Natural killer cell (primary cell): ENCODE measurements at regions not wholly inside any gene's neighbourhood (a gene's known extent, or its start where the extent isn't known, plus 50 kb on each side); places are given as distances from the start of the nearest gene placed in this dataset.

ENCODE experiments used
- ATAC-seq, 3 donors: fragments of 150-1000 bp in 2 of 3; fragments of 200-7000 bp in 1 of 3; cut with Tn5 transposase; 1 replicate in 1 of 3; 2 replicates in 2 of 3; pipeline ENCODE4 v1.10.0; 2021; ENCODE audit warnings: mild to moderate bottlenecking in 2 of 3, moderate library complexity in 2 of 3
- DNase-seq, 2 donors: peaks; one replicate each; pipeline versions ENCODE4 v3.0.0 to v3.0.0-alpha.2; 2013 to 2021; ENCODE audit warnings: mixed read lengths in 1 of 2
- H3K27ac ChIP-seq: one replicate; pipeline ENCODE4 v1.5.1; 2013; ENCODE audit warnings: mild to moderate bottlenecking, low read length
- H3K27me3 ChIP-seq: one replicate; pipeline ENCODE4 v1.6.1; 2013; ENCODE audit warnings: low read length; ENCODE audit not compliant: control insufficient read depth, insufficient read depth
- H3K36me3 ChIP-seq: one replicate; pipeline ENCODE4 v1.6.1; 2013; ENCODE audit warnings: low read length; ENCODE audit not compliant: control insufficient read depth, insufficient read depth
- H3K4me1 ChIP-seq: one replicate; pipeline ENCODE4 v1.6.1; 2013; ENCODE audit warnings: low read length; ENCODE audit not compliant: control insufficient read depth, insufficient read depth
- H3K4me3 ChIP-seq: one replicate; pipeline ENCODE4 v1.5.1; 2013; ENCODE audit warnings: low read length
- H3K9me3 ChIP-seq: one replicate; pipeline ENCODE4 v1.6.1; 2013; ENCODE audit warnings: low read length; ENCODE audit not compliant: control insufficient read depth, insufficient read depth
- H3K27ac Mint-ChIP-seq, 2 donors: one replicate each; pipeline ENCODE4 v1.8.0; 2022; ENCODE audit warnings: mild to moderate bottlenecking in 2 of 2, mixed read lengths in 2 of 2, moderate library complexity in 1 of 2
- H3K27me3 Mint-ChIP-seq, 2 donors: one replicate each; pipeline ENCODE4 v1.8.0; 2022; ENCODE audit warnings: low read depth in 2 of 2, mixed read lengths in 2 of 2
- H3K36me3 Mint-ChIP-seq: one replicate; pipeline ENCODE4 v1.8.0; 2022; ENCODE audit warnings: mixed read lengths
- H3K4me1 Mint-ChIP-seq, 2 donors: one replicate each; pipeline ENCODE4 v1.8.0; 2022; ENCODE audit warnings: mixed read lengths in 2 of 2
- H3K4me3 Mint-ChIP-seq: one replicate; pipeline ENCODE4 v1.8.0; 2022; ENCODE audit warnings: mild to moderate bottlenecking, moderate library complexity, mixed read lengths
- H3K9me3 Mint-ChIP-seq, 2 donors: one replicate each; pipeline ENCODE4 v1.8.0; 2022; ENCODE audit warnings: mixed read lengths in 2 of 2
- CTCF ChIP-seq: fragments of 200-600 bp; IDR thresholded peaks from one replicate; pipeline ENCODE4 v1.8.0; 2022; ENCODE audit warnings: antibody characterized with exemption
- WGBS: methylation state at CpG from one replicate; pipeline ENCODE4 v1.1.7; 2013; ENCODE audit warnings: missing lambda C conversion rate; ENCODE audit not compliant: insufficient coverage; 5-methylcytosine and 5-hydroxymethylcytosine counted together
- intact Hi-C: fragments of 100-400 bp; cut with micrococcal nuclease; formaldehyde crosslinking; loops from one replicate; pipeline ENCODE4 v1.14.2; 2022

GRCh38 chr21:31456201-31456600 is 112.1 kb upstream of the TIAM1 start:
- no peaks in the 10 kb centered on the region for H3K9me3 Mint-ChIP-seq
- Histone ChIP-seq H3K27me3 (no peaks in the 10 kb centered on the region), H3K36me3 (no peaks in the 10 kb centered on the region), H3K9me3 (no peaks in the 10 kb centered on the region), H3K4me1 (no peaks in the 10 kb centered on the region), H3K27ac (no peak overlapping the region), H3K4me3 (no peak overlapping the region)
- WGBS = 90% methylated on average over 6 of the region's 6 CpGs
- ATAC-seq (no peak), DNase-seq (no peak)
- H3K27ac Mint-ChIP-seq = no peak overlapping the region
- peaks cover 0 to 6% of the 10 kb centered on the region in 2 donors for H3K4me1 Mint-ChIP-seq
- H3K36me3 Mint-ChIP-seq = no peaks in the 10 kb centered on the region
- intact Hi-C loops = no loop called here
- peaks cover 0 to 5% of the 10 kb centered on the region in 2 donors for H3K27me3 Mint-ChIP-seq
- no peak overlapping the region for H3K4me3 Mint-ChIP-seq
- TF ChIP-seq CTCF = no peak

GRCh38 chr21:31455506-31455905 is 111.4 kb upstream of the TIAM1 start:
- DNase-seq (no peak), ATAC-seq (no peak)
- Mint-ChIP-seq H3K27me3 (peaks cover 0 to 5% of the 10 kb centered on the region in 2 donors), H3K27ac (no peak overlapping the region), H3K9me3 (no peaks in the 10 kb centered on the region), H3K36me3 (no peaks in the 10 kb centered on the region), H3K4me1 (peaks cover 0 to 6% of the 10 kb centered on the region in 2 donors), H3K4me3 (no peak overlapping the region)
- no peak for TF ChIP-seq CTCF
- no peaks in the 10 kb centered on the region for H3K36me3 ChIP-seq
- intact Hi-C loops = no loop called here
- 90% methylated on average over 4 of the region's 4 CpGs for WGBS
- no peaks in the 10 kb centered on the region for H3K4me1 ChIP-seq
- no peak overlapping the region for H3K27ac ChIP-seq
- H3K27me3 ChIP-seq = no peaks in the 10 kb centered on the region
- no peak overlapping the region for H3K4me3 ChIP-seq
- H3K9me3 ChIP-seq = no peaks in the 10 kb centered on the region

GRCh38 chr21:31450980-31451379 is 106.9 kb upstream of the TIAM1 start:
- Mint-ChIP-seq H3K4me3 (no peak overlapping the region), H3K27me3 (peaks cover 0 to 5% of the 10 kb centered on the region in 2 donors), H3K4me1 (peaks cover 21% of the 10 kb centered on the region in 2 donors), H3K9me3 (no peaks in the 10 kb centered on the region), H3K27ac (no peak overlapping the region), H3K36me3 (no peaks in the 10 kb centered on the region)
- 95% methylated on average over 9 of the region's 9 CpGs for WGBS
- no peak for ATAC-seq
- Histone ChIP-seq H3K4me3 (no peak overlapping the region), H3K9me3 (no peaks in the 10 kb centered on the region), H3K27ac (no peak overlapping the region), H3K27me3 (no peaks in the 10 kb centered on the region), H3K4me1 (peaks cover 20% of the 10 kb centered on the region), H3K36me3 (no peaks in the 10 kb centered on the region)
- intact Hi-C loops = no loop called here
- no peak for DNase-seq
- TF ChIP-seq CTCF = no peak

- no peak for ATAC-seq
- intact Hi-C loops = no loop called here
- H3K27me3 Mint-ChIP-seq = peaks cover 0 to 5% of the 10 kb centered on the region in 2 donors
Observed at GRCh38 chr21:31449921-31450535, 106.0 kb upstream of the TIAM1 start.

More at GRCh38 chr21:31449921-31450535, 106.0 kb upstream of the TIAM1 start:
- Mint-ChIP-seq H3K36me3 (no peaks in the 10 kb centered on the region), H3K9me3 (no peaks in the 10 kb centered on the region), H3K4me1 (peaks cover 31% of the 10 kb centered on the region in 2 donors), H3K4me3 (no peak overlapping the region), H3K27ac (no peak overlapping the region)
- DNase-seq = no peak
- 88% methylated on average over 9 of the region's 11 CpGs for WGBS
- Histone ChIP-seq H3K27me3 (no peaks in the 10 kb centered on the region), H3K36me3 (no peaks in the 10 kb centered on the region), H3K4me3 (no peak overlapping the region), H3K9me3 (no peaks in the 10 kb centered on the region), H3K27ac (no peak overlapping the region), H3K4me1 (peaks cover 27% of the 10 kb centered on the region)
- no peak for TF ChIP-seq CTCF
